ENCODE measurements at regions not wholly inside any gene's neighbourhood (a gene's known extent, or its start where the extent isn't known, plus 50 kb on each side); places are given as distances from the start of the nearest gene placed in this dataset.

GRCh38 chrX:69066021-69066757, 99.1 kb downstream of the PJA1 start:
- TF ChIP-seq CTCF (IDR thresholded peaks at IDR 0.05) (no peak), POLR2AphosphoS5 (IDR thresholded peaks at IDR 0.05; ENCODE audit: low read depth, low read length) (no peak), SIN3A (IDR thresholded peaks at IDR 0.05; ENCODE audit: borderline replicate concordance, insufficient read depth, low read depth, low read length) (no peak)
